ENCODE measurements at regions not wholly inside any gene's neighbourhood (a gene's known extent, or its start where the extent isn't known, plus 50 kb on each side); places are given as distances from the start of the nearest gene placed in this dataset.
"Not testable (repeated sequence)": the region's sequence is repeated elsewhere in the genome, so short reads cannot be mapped to it uniquely, and the experiment has no call there.

DNA sequence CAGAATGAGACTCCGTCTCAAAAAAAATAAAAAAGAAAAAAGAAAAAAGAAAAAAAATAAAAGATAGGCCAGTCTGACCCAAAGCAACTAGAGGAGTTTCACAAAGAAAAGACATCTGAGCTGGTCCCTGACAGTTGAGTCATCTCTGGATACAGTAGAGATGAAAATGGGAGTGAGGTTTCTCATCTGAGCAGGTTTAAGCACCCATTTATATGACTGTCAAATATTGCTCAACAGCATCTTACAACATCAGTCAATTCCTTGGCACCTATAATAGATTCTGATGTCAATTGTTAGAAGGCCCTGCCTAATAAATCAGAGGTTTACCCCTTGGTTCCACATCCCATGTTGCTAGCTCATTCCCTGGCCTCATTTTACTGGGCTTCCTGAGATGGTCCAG is 490.5 kb downstream of the MAGEE1 start:
- DNase-seq (ENCODE audit: extremely low spot score, unreplicated experiment), result no peak
- TF ChIP-seq, protein P1, sequence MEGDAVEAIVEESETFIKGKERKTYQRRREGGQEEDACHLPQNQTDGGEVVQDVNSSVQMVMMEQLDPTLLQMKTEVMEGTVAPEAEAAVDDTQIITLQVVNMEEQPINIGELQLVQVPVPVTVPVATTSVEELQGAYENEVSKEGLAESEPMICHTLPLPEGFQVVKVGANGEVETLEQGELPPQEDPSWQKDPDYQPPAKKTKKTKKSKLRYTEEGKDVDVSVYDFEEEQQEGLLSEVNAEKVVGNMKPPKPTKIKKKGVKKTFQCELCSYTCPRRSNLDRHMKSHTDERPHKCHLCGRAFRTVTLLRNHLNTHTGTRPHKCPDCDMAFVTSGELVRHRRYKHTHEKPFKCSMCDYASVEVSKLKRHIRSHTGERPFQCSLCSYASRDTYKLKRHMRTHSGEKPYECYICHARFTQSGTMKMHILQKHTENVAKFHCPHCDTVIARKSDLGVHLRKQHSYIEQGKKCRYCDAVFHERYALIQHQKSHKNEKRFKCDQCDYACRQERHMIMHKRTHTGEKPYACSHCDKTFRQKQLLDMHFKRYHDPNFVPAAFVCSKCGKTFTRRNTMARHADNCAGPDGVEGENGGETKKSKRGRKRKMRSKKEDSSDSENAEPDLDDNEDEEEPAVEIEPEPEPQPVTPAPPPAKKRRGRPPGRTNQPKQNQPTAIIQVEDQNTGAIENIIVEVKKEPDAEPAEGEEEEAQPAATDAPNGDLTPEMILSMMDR (IDR thresholded peaks at IDR 0.05), result no peak
- H3K9me3 Mint-ChIP-seq (ENCODE audit: unreplicated experiment), result peaks cover 41% of the 10 kb centered on the region
- no peaks in the 10 kb centered on the region for H3K27me3 Mint-ChIP-seq (ENCODE audit: unreplicated experiment)
- no peak overlapping the region for H3K27ac Mint-ChIP-seq (ENCODE audit: unreplicated experiment)
- no peaks in the 10 kb centered on the region for H3K4me1 Mint-ChIP-seq (ENCODE audit: unreplicated experiment)
- H3K36me3 Mint-ChIP-seq (ENCODE audit: unreplicated experiment), result no peaks in the 10 kb centered on the region
- H3K4me3 Mint-ChIP-seq (ENCODE audit: unreplicated experiment), result no peak overlapping the region

DNA sequence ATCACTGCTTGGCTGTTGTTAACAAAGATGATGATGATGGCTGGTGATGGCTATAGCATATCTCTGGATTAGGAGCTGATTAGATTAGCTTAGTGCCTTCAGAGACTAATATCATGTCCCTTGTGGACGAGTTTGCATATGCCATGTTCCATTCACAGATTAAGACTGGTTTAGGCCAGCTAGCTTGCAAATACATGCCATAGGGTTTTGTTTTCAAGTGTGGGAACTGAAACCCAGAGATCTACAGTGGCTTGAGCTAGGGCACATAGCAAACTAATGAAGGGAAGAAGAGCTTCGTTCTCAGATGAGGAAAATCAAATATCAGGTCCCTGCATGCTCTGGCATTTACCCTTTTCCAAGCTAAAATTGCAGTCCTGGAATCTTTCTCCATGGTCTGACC is 492.3 kb downstream of the MAGEE1 start:
- Mint-ChIP-seq H3K36me3 (ENCODE audit: unreplicated experiment) (no peaks in the 10 kb centered on the region), H3K4me1 (ENCODE audit: unreplicated experiment) (no peaks in the 10 kb centered on the region), H3K27me3 (ENCODE audit: unreplicated experiment) (no peaks in the 10 kb centered on the region), H3K9me3 (ENCODE audit: unreplicated experiment) (peaks cover 37% of the 10 kb centered on the region), H3K27ac (ENCODE audit: unreplicated experiment) (no peak overlapping the region), H3K4me3 (ENCODE audit: unreplicated experiment) (no peak overlapping the region)
- no peak for DNase-seq (ENCODE audit: extremely low spot score, unreplicated experiment)
- TF ChIP-seq, protein P1 (IDR thresholded peaks at IDR 0.05), result no peak

DNA sequence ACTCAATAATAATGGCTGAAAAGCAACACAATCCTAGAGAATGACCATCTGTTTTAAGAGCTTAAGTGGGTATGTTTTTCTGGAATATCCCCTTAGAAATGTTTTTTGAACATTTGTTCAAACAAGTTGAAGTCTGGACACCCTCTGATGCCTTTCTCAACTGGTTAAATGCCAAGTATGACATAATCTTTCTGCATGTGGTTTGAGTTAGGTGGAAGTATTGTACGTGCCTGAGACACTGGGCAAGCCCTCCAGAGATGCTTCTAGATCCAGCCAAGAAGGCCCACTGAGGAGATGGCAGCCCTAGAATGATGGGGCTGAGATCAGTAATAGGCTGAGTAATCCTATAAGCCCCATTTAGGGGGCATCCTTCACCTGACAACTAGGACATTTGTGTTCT is 493.1 kb downstream of the MAGEE1 start:
- no peak for DNase-seq (ENCODE audit: extremely low spot score, unreplicated experiment)
- Mint-ChIP-seq H3K4me1 (ENCODE audit: unreplicated experiment) (no peaks in the 10 kb centered on the region), H3K27ac (ENCODE audit: unreplicated experiment) (no peak overlapping the region), H3K27me3 (ENCODE audit: unreplicated experiment) (no peaks in the 10 kb centered on the region), H3K9me3 (ENCODE audit: unreplicated experiment) (peaks cover 35% of the 10 kb centered on the region), H3K4me3 (ENCODE audit: unreplicated experiment) (no peak overlapping the region), H3K36me3 (ENCODE audit: unreplicated experiment) (no peaks in the 10 kb centered on the region)
- TF ChIP-seq, protein P1 (IDR thresholded peaks at IDR 0.05), result no peak

DNA sequence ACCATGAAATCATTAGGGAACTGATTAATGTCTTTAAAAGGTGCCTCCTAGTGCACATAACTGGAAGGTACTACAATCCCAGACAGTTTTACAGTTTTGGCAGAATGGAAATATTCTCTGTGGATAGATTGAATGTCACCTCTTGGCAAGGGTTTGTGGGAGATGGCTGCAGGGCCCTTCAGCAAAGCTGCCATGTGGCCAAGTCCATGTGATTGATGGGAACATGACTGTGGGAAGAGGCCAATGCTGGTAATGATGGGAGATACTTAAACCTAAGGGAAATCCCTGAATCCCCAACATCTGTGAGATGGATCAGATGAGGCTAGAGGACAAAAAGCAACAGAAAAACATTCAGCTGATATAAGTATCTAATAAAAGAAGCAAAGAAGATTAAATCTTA is 493.7 kb downstream of the MAGEE1 start:
- no peak overlapping the region for H3K27ac Mint-ChIP-seq (ENCODE audit: unreplicated experiment)
- TF ChIP-seq, protein P1 (IDR thresholded peaks at IDR 0.05), result no peak
- peaks cover 39% of the 10 kb centered on the region for H3K9me3 Mint-ChIP-seq (ENCODE audit: unreplicated experiment)

DNA sequence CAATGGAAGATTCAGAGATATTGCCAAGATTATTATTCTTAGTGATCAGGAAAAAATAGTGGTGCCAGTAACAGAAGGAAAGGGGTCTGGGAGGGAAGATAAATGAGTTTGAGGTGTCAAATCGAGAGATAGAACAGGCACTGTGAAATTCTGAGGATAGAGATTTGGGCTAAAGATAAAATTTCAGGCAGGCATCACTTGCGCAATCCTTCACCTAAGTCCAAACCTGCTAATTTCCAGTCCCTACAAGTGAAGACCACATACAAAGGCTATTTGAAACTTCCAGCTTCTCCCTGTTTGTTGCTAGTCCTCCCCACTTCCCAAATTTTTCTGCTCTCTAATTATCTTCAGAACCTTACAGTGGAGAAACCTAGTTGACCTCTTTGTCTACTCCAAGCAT is 494.6 kb downstream of the MAGEE1 start:
- TF ChIP-seq, protein P1 (IDR thresholded peaks at IDR 0.05), result no peak
- H3K27ac Mint-ChIP-seq (ENCODE audit: unreplicated experiment), result no peak overlapping the region

More for the DNA sequence above, 493.7 kb downstream of the MAGEE1 start:
- no peak overlapping the region for H3K4me3 Mint-ChIP-seq (ENCODE audit: unreplicated experiment)
- no peaks in the 10 kb centered on the region for H3K27me3 Mint-ChIP-seq (ENCODE audit: unreplicated experiment)
- DNase-seq (ENCODE audit: extremely low spot score, unreplicated experiment), result no peak
- no peaks in the 10 kb centered on the region for H3K4me1 Mint-ChIP-seq (ENCODE audit: unreplicated experiment)
- H3K36me3 Mint-ChIP-seq (ENCODE audit: unreplicated experiment), result no peaks in the 10 kb centered on the region

DNA sequence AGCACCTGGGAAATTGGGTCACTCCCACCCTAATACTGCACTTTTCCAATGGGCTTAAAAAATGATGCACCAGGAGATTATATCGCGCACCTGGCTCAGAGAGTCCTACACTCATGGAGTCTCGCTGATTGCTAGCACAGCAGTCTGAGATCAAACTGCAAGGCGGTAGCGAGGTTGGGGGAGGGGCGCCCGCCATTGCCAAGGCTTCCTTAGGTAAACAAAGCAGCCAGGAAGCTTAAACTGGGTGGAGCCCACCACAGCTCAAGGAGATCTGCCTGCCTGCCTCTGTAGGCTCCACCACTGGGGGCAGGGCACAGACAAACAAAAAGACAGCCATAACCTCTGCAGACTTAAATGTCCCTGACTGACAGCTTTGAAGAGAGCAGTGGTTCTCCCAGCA is 497.1 kb downstream of the MAGEE1 start:
- H3K4me1 Mint-ChIP-seq (ENCODE audit: unreplicated experiment); H3K36me3 Mint-ChIP-seq (ENCODE audit: unreplicated experiment); H3K4me3 Mint-ChIP-seq (ENCODE audit: unreplicated experiment); DNase-seq (ENCODE audit: extremely low spot score, unreplicated experiment); H3K27me3 Mint-ChIP-seq (ENCODE audit: unreplicated experiment); H3K27ac Mint-ChIP-seq (ENCODE audit: unreplicated experiment): not testable (repeated sequence)
- peaks cover 36% of the 10 kb centered on the region for H3K9me3 Mint-ChIP-seq (ENCODE audit: unreplicated experiment)

More for the DNA sequence above, 494.6 kb downstream of the MAGEE1 start:
- H3K9me3 Mint-ChIP-seq (ENCODE audit: unreplicated experiment), result peaks cover 43% of the 10 kb centered on the region
- H3K27me3 Mint-ChIP-seq (ENCODE audit: unreplicated experiment), result no peaks in the 10 kb centered on the region
- no peak overlapping the region for H3K4me3 Mint-ChIP-seq (ENCODE audit: unreplicated experiment)
- no peak for DNase-seq (ENCODE audit: extremely low spot score, unreplicated experiment)
- H3K4me1 Mint-ChIP-seq (ENCODE audit: unreplicated experiment), result no peaks in the 10 kb centered on the region
- no peaks in the 10 kb centered on the region for H3K36me3 Mint-ChIP-seq (ENCODE audit: unreplicated experiment)

Measured in osteocyte (in vitro differentiated cells).